GM23338 (cell line): ENCODE measurements at regions not wholly inside any gene's neighbourhood (a gene's known extent, or its start where the extent isn't known, plus 50 kb on each side); places are given as distances from the start of the nearest gene placed in this dataset.
A peak's percentile ranks its signal among the peaks of the same experiment; 100 is the strongest.

Experiments
- ATAC-seq: fragments of 200-7000 bp; cut with Tn5 transposase; 3 replicates; pipeline ENCODE4 v1.9.1; 2020
- DNase-seq: peaks from one replicate; pipeline ENCODE4 v3.0.0-alpha.2; 2015; ENCODE audit warnings: low spot score
- H2AFZ ChIP-seq: fragments of 200-600 bp; sonication (generic); 2 replicates; pipeline ENCODE4 v1.8.0; 2016; ENCODE audit warnings: antibody characterized with exemption, mild to moderate bottlenecking, moderate library complexity
- H3F3A ChIP-seq: fragments of 200-600 bp; sonication (generic); replicated peaks from 2 replicates; pipeline ENCODE4 v1.8.0; 2017; ENCODE audit warnings: antibody characterized with exemption, mixed run types, low read depth
- H3K27ac ChIP-seq: fragments of 200-600 bp; sonication (generic); 2 replicates; pipeline ENCODE4 v1.6.1; 2016; ENCODE audit warnings: low read depth
- H3K27me3 ChIP-seq: fragments of 200-600 bp; sonication (generic); 2 replicates; pipeline ENCODE4 v1.8.0; 2016; ENCODE audit warnings: mild to moderate bottlenecking, mixed run types, moderate library complexity; ENCODE audit not compliant: insufficient read depth
- H3K36me3 ChIP-seq: fragments of 200-600 bp; sonication (generic); 2 replicates; pipeline ENCODE4 v1.8.0; 2016; ENCODE audit warnings: mild to moderate bottlenecking; ENCODE audit not compliant: insufficient read depth
- H3K4me1 ChIP-seq: fragments of 200-600 bp; sonication (generic); 2 replicates; pipeline ENCODE4 v1.8.0; 2016; ENCODE audit warnings: mild to moderate bottlenecking, moderate library complexity; ENCODE audit not compliant: insufficient read depth
- H3K4me2 ChIP-seq: fragments of 200-600 bp; sonication (generic); 2 replicates; pipeline ENCODE4 v1.7.1; 2017; ENCODE audit warnings: mixed run types
- H3K4me3 ChIP-seq: fragments of 200-600 bp; sonication (generic); 2 replicates; pipeline ENCODE4 v1.6.1; 2016; ENCODE audit warnings: mixed run types
- H3K79me2 ChIP-seq: fragments of 200-600 bp; sonication (generic); replicated peaks from 2 replicates; pipeline ENCODE4 v1.8.0; 2017; ENCODE audit warnings: mild to moderate bottlenecking; ENCODE audit not compliant: insufficient read depth
- H3K9me2 ChIP-seq: fragments of 200-600 bp; sonication (generic); 2 replicates; pipeline ENCODE4 v1.8.0; 2017; ENCODE audit not compliant: insufficient read depth
- H4K20me1 ChIP-seq: fragments of 200-600 bp; sonication (generic); replicated peaks from 2 replicates; pipeline ENCODE4 v1.8.0; 2017; ENCODE audit warnings: mild to moderate bottlenecking; ENCODE audit not compliant: insufficient read depth
- H3K27ac Mint-ChIP-seq: 2 replicates; pipeline ENCODE4 v1.8.0; 2020; ENCODE audit warnings: inconsistent platforms, mild to moderate bottlenecking, moderate library complexity, mixed read lengths
- H3K27me3 Mint-ChIP-seq: 3 replicates; pipeline ENCODE4 v1.8.0; 2022; ENCODE audit warnings: low read depth, mild to moderate bottlenecking, moderate library complexity, mixed read lengths, inconsistent platforms; ENCODE audit not compliant: insufficient read depth, poor library complexity
- H3K36me3 Mint-ChIP-seq: 3 replicates; pipeline ENCODE4 v1.8.0; 2021; ENCODE audit warnings: low read depth, mild to moderate bottlenecking, inconsistent platforms, moderate library complexity, mixed read lengths
- H3K4me1 Mint-ChIP-seq: 3 replicates; pipeline ENCODE4 v1.8.0; 2020; ENCODE audit warnings: mild to moderate bottlenecking, inconsistent platforms, mixed read lengths
- H3K4me3 Mint-ChIP-seq: 3 replicates; pipeline ENCODE4 v1.8.0; 2021; ENCODE audit warnings: moderate library complexity, mild to moderate bottlenecking, inconsistent platforms, mixed read lengths
- H3K9me3 Mint-ChIP-seq: 3 replicates; pipeline ENCODE4 v1.8.0; 2020; ENCODE audit warnings: moderate library complexity, mild to moderate bottlenecking, inconsistent platforms, mixed read lengths
- CREB1 ChIP-seq: fragments of 250-450 bp; sonication (Bioruptor Pico); IDR thresholded peaks from 2 replicates; pipeline ENCODE4 v1.5.0; 2020; ENCODE audit warnings: low read depth, mild to moderate bottlenecking, moderate library complexity
- EZH2 ChIP-seq: fragments of 200-600 bp; sonication (generic); IDR thresholded peaks from one replicate; pipeline ENCODE4 v1.8.0; 2017; ENCODE audit warnings: antibody characterized with exemption, mild to moderate bottlenecking, low read depth; ENCODE audit not compliant: unreplicated experiment
- EZH2phosphoT487 ChIP-seq: fragments of 200-600 bp; sonication (generic); IDR thresholded peaks from one replicate; pipeline ENCODE4 v1.8.1; 2018; ENCODE audit warnings: antibody characterized with exemption; ENCODE audit not compliant: unreplicated experiment
- JUNB ChIP-seq: IDR thresholded peaks from one replicate; pipeline ENCODE4 v1.6.1; 2016; ENCODE audit warnings: antibody characterized with exemption; ENCODE audit not compliant: unreplicated experiment
- NANOG ChIP-seq: IDR thresholded peaks from 2 replicates; pipeline ENCODE4 v1.6.1; 2016; ENCODE audit warnings: antibody characterized with exemption, borderline replicate concordance
- POLR2AphosphoS5 ChIP-seq: IDR thresholded peaks from 2 replicates; pipeline ENCODE4 v1.6.1; 2016; ENCODE audit warnings: antibody characterized with exemption, low read depth
- STAT1 ChIP-seq: IDR thresholded peaks from one replicate; pipeline ENCODE4 v1.6.1; 2016; ENCODE audit warnings: antibody characterized with exemption; ENCODE audit not compliant: unreplicated experiment
- ZNF114 ChIP-seq: fragments of 250-450 bp; sonication (Bioruptor Pico); IDR thresholded peaks from 2 replicates; pipeline ENCODE4 v1.5.0; 2020; ENCODE audit warnings: mild to moderate bottlenecking, moderate library complexity
- ZNF331 ChIP-seq: fragments of 250-450 bp; sonication (Bioruptor Pico); IDR thresholded peaks from 2 replicates; pipeline ENCODE4 v1.5.0; 2020; ENCODE audit warnings: low read depth, mild to moderate bottlenecking, moderate library complexity
- TF ChIP-seq, protein P1 (sequence below): IDR thresholded peaks from one replicate; pipeline ENCODE4 v1.6.1; 2018; ENCODE audit warnings: antibody characterized with exemption; ENCODE audit not compliant: unreplicated experiment
- TF ChIP-seq, protein P2 (sequence below): fragments of 250-450 bp; sonication (Bioruptor Pico); IDR thresholded peaks from 2 replicates; pipeline ENCODE4 v1.5.0; 2020; ENCODE audit warnings: mild to moderate bottlenecking, moderate library complexity
- TF ChIP-seq, protein P3 (sequence below), 2 experiments: fragments of 200-600 bp in 1 of 2; sonication (generic) in 1 of 2; conservative IDR thresholded peaks; 2 replicates each; pipeline versions ENCODE4 v1.5.1 to v1.6.1; 2016 to 2017; ENCODE audit warnings: antibody characterized with exemption in 2 of 2, low read depth in 2 of 2, mild to moderate bottlenecking in 2 of 2, moderate library complexity in 1 of 2
- TF ChIP-seq, protein P4 (sequence below): IDR thresholded peaks from 2 replicates; pipeline ENCODE4 v1.6.1; 2016; ENCODE audit warnings: antibody characterized with exemption

DNA sequence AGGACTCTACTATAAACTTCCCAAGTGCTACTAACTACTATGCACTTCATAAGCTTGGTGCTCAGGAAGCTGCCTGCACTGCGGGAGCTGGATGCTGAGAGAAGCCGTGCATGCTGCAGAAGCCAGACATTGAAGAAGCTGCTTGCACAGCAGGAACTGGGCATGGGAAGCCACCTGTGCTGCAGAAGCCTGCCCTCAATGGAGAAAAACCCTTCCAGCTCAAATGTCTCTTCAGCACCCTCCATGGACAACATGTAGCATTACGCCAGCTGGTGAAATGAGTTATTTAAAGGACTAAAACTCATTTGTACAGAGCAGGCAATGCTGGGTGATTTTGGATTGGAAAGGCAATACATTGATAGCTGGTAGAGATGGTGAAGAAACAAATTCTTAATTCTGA is 247.2 kb downstream of the KIF4B start:
- Histone ChIP-seq H3K79me2 (no peaks in the 10 kb centered on the region), H2AFZ (no peak overlapping the region), H3K4me2 (no peak overlapping the region), H4K20me1 (no peaks in the 10 kb centered on the region), H3F3A (no peaks in the 10 kb centered on the region), H3K27me3 (no peaks in the 10 kb centered on the region), H3K36me3 (no peaks in the 10 kb centered on the region), H3K9me2 (0 out of 2 replicates have a peak, but pooled peaks cover 5% of the 10 kb centered on the region), H3K27ac (no peak overlapping the region), H3K4me3 (no peak overlapping the region), H3K4me1 (no peaks in the 10 kb centered on the region)
- H3K4me3 Mint-ChIP-seq = no peak overlapping the region
- no peak overlapping the region for H3K27ac Mint-ChIP-seq
- TF ChIP-seq, protein P1, sequence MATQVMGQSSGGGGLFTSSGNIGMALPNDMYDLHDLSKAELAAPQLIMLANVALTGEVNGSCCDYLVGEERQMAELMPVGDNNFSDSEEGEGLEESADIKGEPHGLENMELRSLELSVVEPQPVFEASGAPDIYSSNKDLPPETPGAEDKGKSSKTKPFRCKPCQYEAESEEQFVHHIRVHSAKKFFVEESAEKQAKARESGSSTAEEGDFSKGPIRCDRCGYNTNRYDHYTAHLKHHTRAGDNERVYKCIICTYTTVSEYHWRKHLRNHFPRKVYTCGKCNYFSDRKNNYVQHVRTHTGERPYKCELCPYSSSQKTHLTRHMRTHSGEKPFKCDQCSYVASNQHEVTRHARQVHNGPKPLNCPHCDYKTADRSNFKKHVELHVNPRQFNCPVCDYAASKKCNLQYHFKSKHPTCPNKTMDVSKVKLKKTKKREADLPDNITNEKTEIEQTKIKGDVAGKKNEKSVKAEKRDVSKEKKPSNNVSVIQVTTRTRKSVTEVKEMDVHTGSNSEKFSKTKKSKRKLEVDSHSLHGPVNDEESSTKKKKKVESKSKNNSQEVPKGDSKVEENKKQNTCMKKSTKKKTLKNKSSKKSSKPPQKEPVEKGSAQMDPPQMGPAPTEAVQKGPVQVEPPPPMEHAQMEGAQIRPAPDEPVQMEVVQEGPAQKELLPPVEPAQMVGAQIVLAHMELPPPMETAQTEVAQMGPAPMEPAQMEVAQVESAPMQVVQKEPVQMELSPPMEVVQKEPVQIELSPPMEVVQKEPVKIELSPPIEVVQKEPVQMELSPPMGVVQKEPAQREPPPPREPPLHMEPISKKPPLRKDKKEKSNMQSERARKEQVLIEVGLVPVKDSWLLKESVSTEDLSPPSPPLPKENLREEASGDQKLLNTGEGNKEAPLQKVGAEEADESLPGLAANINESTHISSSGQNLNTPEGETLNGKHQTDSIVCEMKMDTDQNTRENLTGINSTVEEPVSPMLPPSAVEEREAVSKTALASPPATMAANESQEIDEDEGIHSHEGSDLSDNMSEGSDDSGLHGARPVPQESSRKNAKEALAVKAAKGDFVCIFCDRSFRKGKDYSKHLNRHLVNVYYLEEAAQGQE = no peak
- TF ChIP-seq NANOG (no peak), EZH2phosphoT487 (no peak), POLR2AphosphoS5 (no peak), EZH2 (no peak), CREB1 (CRISPR knock-in tag) (peak; percentile 35; the same call in 1 of the 2 replicates), ZNF114 (CRISPR knock-in tag) (no peak), STAT1 (no peak), JUNB (no peak), ZNF331 (CRISPR knock-in tag) (no peak)
- TF ChIP-seq, protein P2, sequence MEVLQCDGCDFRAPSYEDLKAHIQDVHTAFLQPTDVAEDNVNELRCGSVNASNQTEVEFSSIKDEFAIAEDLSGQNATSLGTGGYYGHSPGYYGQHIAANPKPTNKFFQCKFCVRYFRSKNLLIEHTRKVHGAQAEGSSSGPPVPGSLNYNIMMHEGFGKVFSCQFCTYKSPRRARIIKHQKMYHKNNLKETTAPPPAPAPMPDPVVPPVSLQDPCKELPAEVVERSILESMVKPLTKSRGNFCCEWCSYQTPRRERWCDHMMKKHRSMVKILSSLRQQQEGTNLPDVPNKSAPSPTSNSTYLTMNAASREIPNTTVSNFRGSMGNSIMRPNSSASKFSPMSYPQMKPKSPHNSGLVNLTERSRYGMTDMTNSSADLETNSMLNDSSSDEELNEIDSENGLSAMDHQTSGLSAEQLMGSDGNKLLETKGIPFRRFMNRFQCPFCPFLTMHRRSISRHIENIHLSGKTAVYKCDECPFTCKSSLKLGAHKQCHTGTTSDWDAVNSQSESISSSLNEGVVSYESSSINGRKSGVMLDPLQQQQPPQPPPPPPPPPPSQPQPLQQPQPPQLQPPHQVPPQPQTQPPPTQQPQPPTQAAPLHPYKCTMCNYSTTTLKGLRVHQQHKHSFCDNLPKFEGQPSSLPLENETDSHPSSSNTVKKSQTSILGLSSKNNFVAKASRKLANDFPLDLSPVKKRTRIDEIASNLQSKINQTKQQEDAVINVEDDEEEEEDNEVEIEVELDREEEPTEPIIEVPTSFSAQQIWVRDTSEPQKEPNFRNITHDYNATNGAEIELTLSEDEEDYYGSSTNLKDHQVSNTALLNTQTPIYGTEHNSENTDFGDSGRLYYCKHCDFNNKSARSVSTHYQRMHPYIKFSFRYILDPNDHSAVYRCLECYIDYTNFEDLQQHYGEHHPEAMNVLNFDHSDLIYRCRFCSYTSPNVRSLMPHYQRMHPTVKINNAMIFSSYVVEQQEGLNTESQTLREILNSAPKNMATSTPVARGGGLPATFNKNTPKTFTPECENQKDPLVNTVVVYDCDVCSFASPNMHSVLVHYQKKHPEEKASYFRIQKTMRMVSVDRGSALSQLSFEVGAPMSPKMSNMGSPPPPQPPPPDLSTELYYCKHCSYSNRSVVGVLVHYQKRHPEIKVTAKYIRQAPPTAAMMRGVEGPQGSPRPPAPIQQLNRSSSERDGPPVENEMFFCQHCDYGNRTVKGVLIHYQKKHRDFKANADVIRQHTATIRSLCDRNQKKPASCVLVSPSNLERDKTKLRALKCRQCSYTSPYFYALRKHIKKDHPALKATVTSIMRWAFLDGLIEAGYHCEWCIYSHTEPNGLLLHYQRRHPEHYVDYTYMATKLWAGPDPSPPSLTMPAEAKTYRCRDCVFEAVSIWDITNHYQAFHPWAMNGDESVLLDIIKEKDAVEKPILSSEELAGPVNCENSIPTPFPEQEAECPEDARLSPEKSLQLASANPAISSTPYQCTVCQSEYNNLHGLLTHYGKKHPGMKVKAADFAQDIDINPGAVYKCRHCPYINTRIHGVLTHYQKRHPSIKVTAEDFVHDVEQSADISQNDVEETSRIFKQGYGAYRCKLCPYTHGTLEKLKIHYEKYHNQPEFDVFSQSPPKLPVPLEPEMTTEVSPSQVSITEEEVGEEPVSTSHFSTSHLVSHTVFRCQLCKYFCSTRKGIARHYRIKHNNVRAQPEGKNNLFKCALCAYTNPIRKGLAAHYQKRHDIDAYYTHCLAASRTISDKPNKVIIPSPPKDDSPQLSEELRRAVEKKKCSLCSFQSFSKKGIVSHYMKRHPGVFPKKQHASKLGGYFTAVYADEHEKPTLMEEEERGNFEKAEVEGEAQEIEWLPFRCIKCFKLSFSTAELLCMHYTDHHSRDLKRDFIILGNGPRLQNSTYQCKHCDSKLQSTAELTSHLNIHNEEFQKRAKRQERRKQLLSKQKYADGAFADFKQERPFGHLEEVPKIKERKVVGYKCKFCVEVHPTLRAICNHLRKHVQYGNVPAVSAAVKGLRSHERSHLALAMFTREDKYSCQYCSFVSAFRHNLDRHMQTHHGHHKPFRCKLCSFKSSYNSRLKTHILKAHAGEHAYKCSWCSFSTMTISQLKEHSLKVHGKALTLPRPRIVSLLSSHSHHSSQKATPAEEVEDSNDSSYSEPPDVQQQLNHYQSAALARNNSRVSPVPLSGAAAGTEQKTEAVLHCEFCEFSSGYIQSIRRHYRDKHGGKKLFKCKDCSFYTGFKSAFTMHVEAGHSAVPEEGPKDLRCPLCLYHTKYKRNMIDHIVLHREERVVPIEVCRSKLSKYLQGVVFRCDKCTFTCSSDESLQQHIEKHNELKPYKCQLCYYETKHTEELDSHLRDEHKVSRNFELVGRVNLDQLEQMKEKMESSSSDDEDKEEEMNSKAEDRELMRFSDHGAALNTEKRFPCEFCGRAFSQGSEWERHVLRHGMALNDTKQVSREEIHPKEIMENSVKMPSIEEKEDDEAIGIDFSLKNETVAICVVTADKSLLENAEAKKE (CRISPR knock-in tag) = peak; percentile 98
- TF ChIP-seq, protein P3, sequence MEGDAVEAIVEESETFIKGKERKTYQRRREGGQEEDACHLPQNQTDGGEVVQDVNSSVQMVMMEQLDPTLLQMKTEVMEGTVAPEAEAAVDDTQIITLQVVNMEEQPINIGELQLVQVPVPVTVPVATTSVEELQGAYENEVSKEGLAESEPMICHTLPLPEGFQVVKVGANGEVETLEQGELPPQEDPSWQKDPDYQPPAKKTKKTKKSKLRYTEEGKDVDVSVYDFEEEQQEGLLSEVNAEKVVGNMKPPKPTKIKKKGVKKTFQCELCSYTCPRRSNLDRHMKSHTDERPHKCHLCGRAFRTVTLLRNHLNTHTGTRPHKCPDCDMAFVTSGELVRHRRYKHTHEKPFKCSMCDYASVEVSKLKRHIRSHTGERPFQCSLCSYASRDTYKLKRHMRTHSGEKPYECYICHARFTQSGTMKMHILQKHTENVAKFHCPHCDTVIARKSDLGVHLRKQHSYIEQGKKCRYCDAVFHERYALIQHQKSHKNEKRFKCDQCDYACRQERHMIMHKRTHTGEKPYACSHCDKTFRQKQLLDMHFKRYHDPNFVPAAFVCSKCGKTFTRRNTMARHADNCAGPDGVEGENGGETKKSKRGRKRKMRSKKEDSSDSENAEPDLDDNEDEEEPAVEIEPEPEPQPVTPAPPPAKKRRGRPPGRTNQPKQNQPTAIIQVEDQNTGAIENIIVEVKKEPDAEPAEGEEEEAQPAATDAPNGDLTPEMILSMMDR (conservative IDR thresholded peaks at IDR 0.05; ENCODE audit: low read depth in 2 of 2) = peak; percentile 52 to 76
- TF ChIP-seq, protein P4, sequence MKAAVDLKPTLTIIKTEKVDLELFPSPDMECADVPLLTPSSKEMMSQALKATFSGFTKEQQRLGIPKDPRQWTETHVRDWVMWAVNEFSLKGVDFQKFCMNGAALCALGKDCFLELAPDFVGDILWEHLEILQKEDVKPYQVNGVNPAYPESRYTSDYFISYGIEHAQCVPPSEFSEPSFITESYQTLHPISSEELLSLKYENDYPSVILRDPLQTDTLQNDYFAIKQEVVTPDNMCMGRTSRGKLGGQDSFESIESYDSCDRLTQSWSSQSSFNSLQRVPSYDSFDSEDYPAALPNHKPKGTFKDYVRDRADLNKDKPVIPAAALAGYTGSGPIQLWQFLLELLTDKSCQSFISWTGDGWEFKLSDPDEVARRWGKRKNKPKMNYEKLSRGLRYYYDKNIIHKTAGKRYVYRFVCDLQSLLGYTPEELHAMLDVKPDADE = no peak
- no peaks in the 10 kb centered on the region for H3K9me3 Mint-ChIP-seq
- no peaks in the 10 kb centered on the region for H3K36me3 Mint-ChIP-seq
- H3K27me3 Mint-ChIP-seq = peaks cover 2% of the 10 kb centered on the region
- peak; percentile 81 for DNase-seq
- no peaks in the 10 kb centered on the region for H3K4me1 Mint-ChIP-seq
- peak; percentile 97 for ATAC-seq
